Neural crest cell (in vitro differentiated cells): ENCODE measurements at regions not wholly inside any gene's neighbourhood (a gene's known extent, or its start where the extent isn't known, plus 50 kb on each side); places are given as distances from the start of the nearest gene placed in this dataset.

Experiments used
- DNase-seq: peaks from one replicate; pipeline ENCODE4 v3.0.0; 2021; ENCODE audit warnings: low read depth, mixed read lengths, low spot score
- H3K27ac Mint-ChIP-seq: one replicate; pipeline ENCODE4 v1.8.0; 2021; ENCODE audit warnings: mild to moderate bottlenecking, mixed read lengths; ENCODE audit not compliant: unreplicated experiment
- H3K27me3 Mint-ChIP-seq: 2 replicates; pipeline ENCODE4 v1.8.0; 2021; ENCODE audit warnings: low read depth, mild to moderate bottlenecking, mixed read lengths
- H3K36me3 Mint-ChIP-seq: 2 replicates; pipeline ENCODE4 v1.8.0; 2021; ENCODE audit warnings: low read depth, mild to moderate bottlenecking, mixed read lengths
- H3K4me1 Mint-ChIP-seq: 2 replicates; pipeline ENCODE4 v1.8.0; 2021; ENCODE audit warnings: mixed read lengths
- H3K4me3 Mint-ChIP-seq: one replicate; pipeline ENCODE4 v1.8.0; 2021; ENCODE audit warnings: mild to moderate bottlenecking, mixed read lengths
- H3K9me3 Mint-ChIP-seq: 2 replicates; pipeline ENCODE4 v1.8.0; 2021; ENCODE audit warnings: mixed read lengths
- CTCF ChIP-seq: fragments of 200-600 bp; sonication (generic); conservative IDR thresholded peaks from 2 replicates; pipeline ENCODE4 v1.5.0; 2021; ENCODE audit warnings: antibody characterized with exemption, mild to moderate bottlenecking

- no peaks in the 10 kb centered on the region for H3K36me3 Mint-ChIP-seq
- peak overlapping the region; percentile 76 for H3K27ac Mint-ChIP-seq
- no peak for TF ChIP-seq CTCF
- no peak overlapping the region for H3K4me3 Mint-ChIP-seq
- DNase-seq: no peak
- H3K9me3 Mint-ChIP-seq: no peaks in the 10 kb centered on the region
- no peaks in the 10 kb centered on the region for H3K27me3 Mint-ChIP-seq
- peaks cover 32% of the 10 kb centered on the region for H3K4me1 Mint-ChIP-seq
These were observed 357.7 kb upstream of the SMIM21 start for GRCh38 chr18:75785206-75785605.

GRCh38 chr18:75784390-75784789 is 356.9 kb upstream of the SMIM21 start:
- peaks cover 32% of the 10 kb centered on the region for H3K4me1 Mint-ChIP-seq
- H3K27me3 Mint-ChIP-seq: no peaks in the 10 kb centered on the region
- H3K27ac Mint-ChIP-seq: peak overlapping the region; percentile 76
- TF ChIP-seq CTCF: no peak
- H3K9me3 Mint-ChIP-seq: no peaks in the 10 kb centered on the region
- peak; percentile 36 for DNase-seq
- no peaks in the 10 kb centered on the region for H3K36me3 Mint-ChIP-seq
- peak overlapping the region; percentile 60 for H3K4me3 Mint-ChIP-seq

- peak overlapping the region; percentile 40 for H3K27ac Mint-ChIP-seq
- DNase-seq: no peak
- H3K27me3 Mint-ChIP-seq: no peaks in the 10 kb centered on the region
- peak overlapping the region; percentile 60 for H3K4me3 Mint-ChIP-seq
- no peak for TF ChIP-seq CTCF
- H3K9me3 Mint-ChIP-seq: no peaks in the 10 kb centered on the region
- H3K36me3 Mint-ChIP-seq: no peaks in the 10 kb centered on the region
- H3K4me1 Mint-ChIP-seq: peaks cover 32% of the 10 kb centered on the region
These were observed 356.2 kb upstream of the SMIM21 start for GRCh38 chr18:75783566-75784281.

GRCh38 chr18:75782826-75783225 is 355.3 kb upstream of the SMIM21 start:
- H3K27ac Mint-ChIP-seq: peak overlapping the region; percentile 50
- no peak for TF ChIP-seq CTCF
- no peaks in the 10 kb centered on the region for H3K27me3 Mint-ChIP-seq
- no peaks in the 10 kb centered on the region for H3K9me3 Mint-ChIP-seq
- H3K4me3 Mint-ChIP-seq: no peak overlapping the region
- DNase-seq: no peak
- H3K36me3 Mint-ChIP-seq: no peaks in the 10 kb centered on the region
- H3K4me1 Mint-ChIP-seq: peaks cover 32% of the 10 kb centered on the region

GRCh38 chr18:75782204-75782603 is 354.7 kb upstream of the SMIM21 start:
- H3K9me3 Mint-ChIP-seq: no peaks in the 10 kb centered on the region

More at GRCh38 chr18:75782204-75782603, 354.7 kb upstream of the SMIM21 start:
- H3K4me1 Mint-ChIP-seq: peaks cover 32% of the 10 kb centered on the region
- no peaks in the 10 kb centered on the region for H3K27me3 Mint-ChIP-seq
- no peak for TF ChIP-seq CTCF
- no peak overlapping the region for H3K4me3 Mint-ChIP-seq
- no peak for DNase-seq
- no peak overlapping the region for H3K27ac Mint-ChIP-seq
- no peaks in the 10 kb centered on the region for H3K36me3 Mint-ChIP-seq
